ENCODE measurements at regions not wholly inside any gene's neighbourhood (a gene's known extent, or its start where the extent isn't known, plus 50 kb on each side); places are given as distances from the start of the nearest gene placed in this dataset.
"Not testable (repeated sequence)": the region's sequence is repeated elsewhere in the genome, so short reads cannot be mapped to it uniquely, and the experiment has no call there.

- H3K36me3 ChIP-seq, result no peaks in the 10 kb centered on the region
- H3K27me3 ChIP-seq, result no peaks in the 10 kb centered on the region
- TF ChIP-seq POLR2AphosphoS5 (IDR thresholded peaks at IDR 0.05), result no peak
- no peak for TF ChIP-seq POLR2A (IDR thresholded peaks at IDR 0.05)
- no peak for TF ChIP-seq CTCF (IDR thresholded peaks at IDR 0.05)
- intact Hi-C loops (cut with DNase I; ENCODE audit: low total_unique reads), result no loop called here
- H3K4me1 ChIP-seq, result no peaks in the 10 kb centered on the region
- DNase-seq (ENCODE audit: low spot score in 2 of 2), result no peak
- no peak overlapping the region for H3K4me3 ChIP-seq
- H3K9me3 ChIP-seq, result no peaks in the 10 kb centered on the region
- no peak overlapping the region for H3K27ac ChIP-seq
Measured at GRCh38 chr12:33531261-33531660, 91.6 kb upstream of the SYT10 start.

GRCh38 chr12:33533527-33533926 is 93.9 kb upstream of the SYT10 start:
- no peaks in the 10 kb centered on the region for H3K27me3 ChIP-seq
- H3K36me3 ChIP-seq, result no peaks in the 10 kb centered on the region
- H3K4me1 ChIP-seq, result no peaks in the 10 kb centered on the region
- no peak overlapping the region for H3K27ac ChIP-seq
- intact Hi-C loops (cut with DNase I; ENCODE audit: low total_unique reads), result no loop called here
- H3K4me3 ChIP-seq, result no peak overlapping the region
- TF ChIP-seq POLR2AphosphoS5 (IDR thresholded peaks at IDR 0.05), result no peak
- TF ChIP-seq POLR2A (IDR thresholded peaks at IDR 0.05), result no peak
- no peak for TF ChIP-seq CTCF (IDR thresholded peaks at IDR 0.05)
- DNase-seq (ENCODE audit: low spot score in 2 of 2), result no peak
- H3K9me3 ChIP-seq, result no peaks in the 10 kb centered on the region

- no peak for TF ChIP-seq POLR2A (IDR thresholded peaks at IDR 0.05)
- no peak for TF ChIP-seq CTCF (IDR thresholded peaks at IDR 0.05)
- no peak for TF ChIP-seq POLR2AphosphoS5 (IDR thresholded peaks at IDR 0.05)
- Histone ChIP-seq H3K4me1 (no peaks in the 10 kb centered on the region), H3K4me3 (no peak overlapping the region), H3K27me3 (no peaks in the 10 kb centered on the region), H3K27ac (no peak overlapping the region), H3K36me3 (no peaks in the 10 kb centered on the region), H3K9me3 (no peaks in the 10 kb centered on the region)
- intact Hi-C loops (cut with DNase I; ENCODE audit: low total_unique reads), result no loop called here
- DNase-seq (ENCODE audit: low spot score in 2 of 2), result no peak
Measured at GRCh38 chr12:33536431-33536830, 96.8 kb upstream of the SYT10 start.

GRCh38 chr12:33546004-33546403 is 106.4 kb upstream of the SYT10 start:
- no peak overlapping the region for H3K27ac ChIP-seq
- intact Hi-C loops (cut with DNase I; ENCODE audit: low total_unique reads), result no loop called here
- DNase-seq (ENCODE audit: low spot score in 2 of 2), result no peak

GRCh38 chr12:33547084-33547483 is 107.5 kb upstream of the SYT10 start:
- Histone ChIP-seq H3K27ac (no peak overlapping the region), H3K4me3 (no peak overlapping the region), H3K4me1 (no peaks in the 10 kb centered on the region), H3K27me3 (no peaks in the 10 kb centered on the region), H3K36me3 (no peaks in the 10 kb centered on the region), H3K9me3 (peaks cover 0 to 13% of the 10 kb centered on the region in 2 donors)
- intact Hi-C loops (cut with DNase I; ENCODE audit: low total_unique reads), result no loop called here
- no peak for DNase-seq (ENCODE audit: low spot score in 2 of 2)
- TF ChIP-seq POLR2AphosphoS5 (IDR thresholded peaks at IDR 0.05) (no peak), CTCF (IDR thresholded peaks at IDR 0.05) (no peak), POLR2A (IDR thresholded peaks at IDR 0.05) (no peak)

More at GRCh38 chr12:33546004-33546403, 106.4 kb upstream of the SYT10 start:
- Histone ChIP-seq H3K4me3 (no peak overlapping the region), H3K36me3 (no peaks in the 10 kb centered on the region), H3K27me3 (no peaks in the 10 kb centered on the region), H3K4me1 (no peaks in the 10 kb centered on the region), H3K9me3 (peaks cover 0 to 18% of the 10 kb centered on the region in 2 donors)
- TF ChIP-seq POLR2AphosphoS5 (IDR thresholded peaks at IDR 0.05) (no peak), POLR2A (IDR thresholded peaks at IDR 0.05) (no peak), CTCF (IDR thresholded peaks at IDR 0.05) (no peak)

- H3K4me3 ChIP-seq; H3K27me3 ChIP-seq; H3K4me1 ChIP-seq; intact Hi-C loops (cut with DNase I; ENCODE audit: low total_unique reads); H3K27ac ChIP-seq; DNase-seq (ENCODE audit: low spot score in 2 of 2); H3K9me3 ChIP-seq; H3K36me3 ChIP-seq: not testable (repeated sequence)
Measured at GRCh38 chr12:33550214-33550613, 110.6 kb upstream of the SYT10 start.
